ENCODE measurements at regions not wholly inside any gene's neighbourhood (a gene's known extent, or its start where the extent isn't known, plus 50 kb on each side); places are given as distances from the start of the nearest gene placed in this dataset.

DNA sequence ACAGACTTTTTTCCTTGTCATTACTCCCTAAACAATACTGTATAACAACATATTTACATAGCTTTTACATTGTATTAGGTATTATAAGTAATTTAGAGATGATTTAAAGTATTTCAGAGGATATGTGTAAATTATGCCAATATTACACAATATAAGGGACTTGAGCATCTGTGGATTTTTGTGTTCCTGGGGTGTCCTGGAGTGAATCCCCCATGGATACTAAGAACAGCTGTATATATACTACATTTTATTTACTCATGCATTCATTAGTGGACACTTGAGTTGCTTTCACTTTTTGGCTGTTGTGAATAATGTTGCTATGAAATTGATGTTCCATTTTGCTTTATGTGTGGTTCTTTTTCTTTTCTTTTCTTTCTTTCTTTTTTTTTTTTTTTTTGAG is 348.8 kb downstream of the SH3GL2 start:
- Histone ChIP-seq H3K4me1 (ENCODE audit: control insufficient read depth, insufficient read depth, low read length) (no peaks in the 10 kb centered on the region), H3K27me3 (replicated peaks in 1 of 2; ENCODE audit: control insufficient read depth in 2 of 2, insufficient read depth in 2 of 2, low read length in 1 of 2) (no peaks in the 10 kb centered on the region; a peak in 1 of 4 replicates), H3K4me2 (ENCODE audit: control insufficient read depth, insufficient read depth) (no peak overlapping the region), H3K79me2 (ENCODE audit: control insufficient read depth, insufficient read depth, low read length) (no peaks in the 10 kb centered on the region), H2AFZ (ENCODE audit: control insufficient read depth, low read depth, low read length) (no peak overlapping the region), H3K27ac (ENCODE audit: control insufficient read depth, insufficient read depth) (no peak overlapping the region), H3K9me3 (replicated peaks; ENCODE audit: control insufficient read depth, insufficient read depth, low read length) (no peaks in the 10 kb centered on the region), H3K4me3 (no peak overlapping the region), H3K9ac (ENCODE audit: control insufficient read depth, insufficient read depth, low read length) (no peak overlapping the region), H4K20me1 (ENCODE audit: control insufficient read depth, insufficient read depth) (no peaks in the 10 kb centered on the region), H3K36me3 (ENCODE audit: control insufficient read depth in 2 of 2, insufficient read depth in 2 of 2, low read length in 1 of 2) (no peaks in the 10 kb centered on the region)
- intact Hi-C loops (cut with micrococcal nuclease; ENCODE audit: unreplicated experiment) (no loop called here), in situ Hi-C loops (cut with MboI) (no loop called here)
- ChIA-PET RAD21 (ENCODE audit: unreplicated experiment) (no interaction called here), POLR2A (no interaction called here), CTCF (no interaction called here), SMC1A (ENCODE audit: uncharacterized antibody, unreplicated experiment) (interaction anchor here (0.5 kb wide), 1 partner anchor 24 kb away, joined by 3 read pairs; no protein-coding TSS in a partner anchor)
- ATAC-seq: no peak
- BruUV-seq (replicated peaks): no TSS peak
- no peak for DNase-seq (ENCODE audit: low read depth, low spot score)
- no peak for TF ChIP-seq SMARCA5 (IDR thresholded peaks at IDR 0.05)
- TF ChIP-seq, protein P1, sequence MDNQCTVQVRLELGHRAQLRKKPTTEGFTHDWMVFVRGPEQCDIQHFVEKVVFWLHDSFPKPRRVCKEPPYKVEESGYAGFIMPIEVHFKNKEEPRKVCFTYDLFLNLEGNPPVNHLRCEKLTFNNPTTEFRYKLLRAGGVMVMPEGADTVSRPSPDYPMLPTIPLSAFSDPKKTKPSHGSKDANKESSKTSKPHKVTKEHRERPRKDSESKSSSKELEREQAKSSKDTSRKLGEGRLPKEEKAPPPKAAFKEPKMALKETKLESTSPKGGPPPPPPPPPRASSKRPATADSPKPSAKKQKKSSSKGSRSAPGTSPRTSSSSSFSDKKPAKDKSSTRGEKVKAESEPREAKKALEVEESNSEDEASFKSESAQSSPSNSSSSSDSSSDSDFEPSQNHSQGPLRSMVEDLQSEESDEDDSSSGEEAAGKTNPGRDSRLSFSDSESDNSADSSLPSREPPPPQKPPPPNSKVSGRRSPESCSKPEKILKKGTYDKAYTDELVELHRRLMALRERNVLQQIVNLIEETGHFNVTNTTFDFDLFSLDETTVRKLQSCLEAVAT (IDR thresholded peaks at IDR 0.05): no peak
- TF ChIP-seq CREB1 (IDR thresholded peaks at IDR 0.05; ENCODE audit: low read depth): no peak
- no peak for TF ChIP-seq BMI1 (IDR thresholded peaks at IDR 0.05; ENCODE audit: borderline replicate concordance)
- TF ChIP-seq, protein P2, sequence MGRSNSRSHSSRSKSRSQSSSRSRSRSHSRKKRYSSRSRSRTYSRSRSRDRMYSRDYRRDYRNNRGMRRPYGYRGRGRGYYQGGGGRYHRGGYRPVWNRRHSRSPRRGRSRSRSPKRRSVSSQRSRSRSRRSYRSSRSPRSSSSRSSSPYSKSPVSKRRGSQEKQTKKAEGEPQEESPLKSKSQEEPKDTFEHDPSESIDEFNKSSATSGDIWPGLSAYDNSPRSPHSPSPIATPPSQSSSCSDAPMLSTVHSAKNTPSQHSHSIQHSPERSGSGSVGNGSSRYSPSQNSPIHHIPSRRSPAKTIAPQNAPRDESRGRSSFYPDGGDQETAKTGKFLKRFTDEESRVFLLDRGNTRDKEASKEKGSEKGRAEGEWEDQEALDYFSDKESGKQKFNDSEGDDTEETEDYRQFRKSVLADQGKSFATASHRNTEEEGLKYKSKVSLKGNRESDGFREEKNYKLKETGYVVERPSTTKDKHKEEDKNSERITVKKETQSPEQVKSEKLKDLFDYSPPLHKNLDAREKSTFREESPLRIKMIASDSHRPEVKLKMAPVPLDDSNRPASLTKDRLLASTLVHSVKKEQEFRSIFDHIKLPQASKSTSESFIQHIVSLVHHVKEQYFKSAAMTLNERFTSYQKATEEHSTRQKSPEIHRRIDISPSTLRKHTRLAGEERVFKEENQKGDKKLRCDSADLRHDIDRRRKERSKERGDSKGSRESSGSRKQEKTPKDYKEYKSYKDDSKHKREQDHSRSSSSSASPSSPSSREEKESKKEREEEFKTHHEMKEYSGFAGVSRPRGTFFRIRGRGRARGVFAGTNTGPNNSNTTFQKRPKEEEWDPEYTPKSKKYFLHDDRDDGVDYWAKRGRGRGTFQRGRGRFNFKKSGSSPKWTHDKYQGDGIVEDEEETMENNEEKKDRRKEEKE (IDR thresholded peaks at IDR 0.05): no peak
- no peak for TF ChIP-seq PAX8 (IDR thresholded peaks at IDR 0.05)
- no peak for TF ChIP-seq DPF2 (IDR thresholded peaks at IDR 0.05)
- TF ChIP-seq GABPA (IDR thresholded peaks at IDR 0.05; ENCODE audit: low read depth): no peak
- TF ChIP-seq CBFB (IDR thresholded peaks at IDR 0.05; ENCODE audit: low read depth): no peak
- TF ChIP-seq RAD51 (IDR thresholded peaks at IDR 0.05): no peak
- TF ChIP-seq REST (IDR thresholded peaks at IDR 0.05; ENCODE audit: low read depth, low read length): no peak
- no peak for TF ChIP-seq POU2F2 (IDR thresholded peaks at IDR 0.05; ENCODE audit: borderline replicate concordance, low read depth, low read length)
- no peak for TF ChIP-seq TAF1 (IDR thresholded peaks at IDR 0.05; ENCODE audit: borderline replicate concordance, low read depth, low read length)
- no peak for TF ChIP-seq ASH2L (IDR thresholded peaks at IDR 0.05; ENCODE audit: borderline replicate concordance, low read depth)
- no peak for FAIRE-seq
